ENCODE measurements at regions not wholly inside any gene's neighbourhood (a gene's known extent, or its start where the extent isn't known, plus 50 kb on each side); places are given as distances from the start of the nearest gene placed in this dataset.

GRCh38 chr18:24703316-24703715 is 242.9 kb downstream of the HRH4 start:
- Mint-ChIP-seq H3K27ac (no peak overlapping the region), H3K4me3 (no peak overlapping the region), H3K9me3 (peaks cover 2 to 10% (median 5%) of the 10 kb centered on the region in 3 donors), H3K4me1 (no peaks in the 10 kb centered on the region), H3K36me3 (no peaks in the 10 kb centered on the region), H3K27me3 (peaks cover 1% of the 10 kb centered on the region)

GRCh38 chr18:24704946-24705630 is 244.7 kb downstream of the HRH4 start:
- Mint-ChIP-seq H3K27me3 (peaks cover 1% of the 10 kb centered on the region), H3K4me3 (no peak overlapping the region), H3K9me3 (peaks cover 2 to 10% (median 5%) of the 10 kb centered on the region in 3 donors), H3K4me1 (no peaks in the 10 kb centered on the region), H3K36me3 (no peaks in the 10 kb centered on the region), H3K27ac (no peak overlapping the region)

DNA sequence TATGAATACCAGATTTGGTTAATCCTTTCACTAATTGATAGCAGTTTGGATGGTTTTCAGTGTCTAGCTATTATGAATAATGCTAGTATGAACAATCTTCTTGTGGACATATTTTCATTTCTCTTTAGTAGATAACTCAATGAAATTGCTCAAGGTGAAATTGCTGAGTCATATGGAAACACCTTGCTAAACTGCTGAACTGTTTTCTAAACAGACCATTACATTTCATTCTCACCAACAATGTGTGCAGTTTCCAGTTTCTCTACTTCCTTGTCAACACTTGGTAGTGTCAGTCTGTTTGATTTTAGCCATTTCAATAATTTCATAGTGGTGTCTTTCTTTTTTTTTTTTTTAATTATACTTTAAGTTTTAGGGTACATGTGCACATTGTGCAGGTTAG is 250.0 kb downstream of the HRH4 start:
- Mint-ChIP-seq H3K36me3 (no peaks in the 10 kb centered on the region), H3K9me3 (peaks cover 0 to 2% (median 0%) of the 10 kb centered on the region in 3 donors), H3K4me3 (no peak overlapping the region), H3K27me3 (no peaks in the 10 kb centered on the region), H3K4me1 (no peaks in the 10 kb centered on the region), H3K27ac (no peak overlapping the region)

GRCh38 chr18:24719791-24720190 is 259.4 kb downstream of the HRH4 start:
- no peaks in the 10 kb centered on the region for H3K4me1 Mint-ChIP-seq
- H3K27me3 Mint-ChIP-seq = peaks cover 1% of the 10 kb centered on the region
- H3K36me3 Mint-ChIP-seq = no peaks in the 10 kb centered on the region
- no peak overlapping the region for H3K4me3 Mint-ChIP-seq
- H3K9me3 Mint-ChIP-seq = no peaks in the 10 kb centered on the region
- no peak overlapping the region for H3K27ac Mint-ChIP-seq

DNA sequence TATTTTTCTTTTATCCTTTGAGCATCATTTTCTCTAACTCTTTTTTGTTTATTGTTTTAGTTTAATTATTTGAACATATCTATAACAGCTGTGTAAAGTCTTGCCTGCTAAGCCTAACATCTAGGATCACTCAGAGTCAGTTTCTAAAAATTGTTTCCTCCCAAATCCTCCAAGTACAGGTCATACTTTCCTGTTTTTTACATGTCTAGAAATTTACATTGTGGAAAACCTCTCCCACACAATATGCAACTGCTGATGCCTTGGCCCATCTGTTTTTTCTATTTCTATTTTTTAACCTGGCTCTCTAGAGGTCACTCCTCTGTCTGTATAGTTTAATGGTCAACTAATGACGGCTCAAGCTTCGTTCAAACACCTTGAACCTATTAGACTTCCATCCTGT is 261.0 kb downstream of the HRH4 start:
- Mint-ChIP-seq H3K27me3 (peaks cover 1% of the 10 kb centered on the region), H3K4me3 (no peak overlapping the region), H3K36me3 (no peaks in the 10 kb centered on the region), H3K4me1 (no peaks in the 10 kb centered on the region), H3K9me3 (no peaks in the 10 kb centered on the region), H3K27ac (no peak overlapping the region)

DNA sequence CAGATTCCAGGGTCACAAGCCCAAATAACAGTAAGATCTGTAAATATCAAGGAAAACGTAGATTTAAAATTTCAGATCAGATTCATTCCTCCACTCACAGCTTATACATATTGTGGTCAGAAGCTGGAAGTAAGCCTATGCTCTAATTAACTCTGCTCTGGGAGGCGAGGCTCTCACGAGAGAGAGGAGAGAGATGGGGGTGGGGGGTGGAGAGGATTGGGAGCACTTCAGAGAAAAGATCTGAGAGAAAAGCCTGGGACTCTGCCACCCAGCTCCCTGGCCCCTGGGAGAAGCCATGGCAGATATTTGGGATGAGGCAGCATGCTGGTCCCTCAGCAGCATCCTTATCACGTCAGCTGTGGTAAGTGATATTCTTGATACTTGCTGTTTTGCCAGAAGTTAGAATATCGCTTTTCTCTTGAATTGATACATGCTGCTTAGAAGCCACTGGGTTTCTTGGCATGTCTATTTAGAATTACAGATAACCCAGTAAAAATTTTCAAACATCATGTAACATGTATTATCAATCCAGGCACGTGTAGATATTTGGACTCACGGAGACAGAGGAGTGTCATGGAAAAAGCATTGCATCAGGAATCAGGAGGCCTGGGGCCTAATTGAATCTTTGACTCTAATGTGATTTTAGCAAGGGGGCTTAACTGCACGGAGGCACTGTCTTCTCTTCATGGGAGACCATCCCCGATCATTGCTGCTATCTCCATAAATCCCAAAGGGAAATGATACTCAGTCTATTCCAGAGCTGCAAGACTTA is 265.4 kb downstream of the HRH4 start:
- Mint-ChIP-seq H3K4me3 (no peak overlapping the region), H3K9me3 (no peaks in the 10 kb centered on the region), H3K27ac (no peak overlapping the region), H3K27me3 (peaks cover 2% of the 10 kb centered on the region), H3K36me3 (no peaks in the 10 kb centered on the region), H3K4me1 (peaks cover 0 to 4% (median 2%) of the 10 kb centered on the region in 3 donors)

DNA sequence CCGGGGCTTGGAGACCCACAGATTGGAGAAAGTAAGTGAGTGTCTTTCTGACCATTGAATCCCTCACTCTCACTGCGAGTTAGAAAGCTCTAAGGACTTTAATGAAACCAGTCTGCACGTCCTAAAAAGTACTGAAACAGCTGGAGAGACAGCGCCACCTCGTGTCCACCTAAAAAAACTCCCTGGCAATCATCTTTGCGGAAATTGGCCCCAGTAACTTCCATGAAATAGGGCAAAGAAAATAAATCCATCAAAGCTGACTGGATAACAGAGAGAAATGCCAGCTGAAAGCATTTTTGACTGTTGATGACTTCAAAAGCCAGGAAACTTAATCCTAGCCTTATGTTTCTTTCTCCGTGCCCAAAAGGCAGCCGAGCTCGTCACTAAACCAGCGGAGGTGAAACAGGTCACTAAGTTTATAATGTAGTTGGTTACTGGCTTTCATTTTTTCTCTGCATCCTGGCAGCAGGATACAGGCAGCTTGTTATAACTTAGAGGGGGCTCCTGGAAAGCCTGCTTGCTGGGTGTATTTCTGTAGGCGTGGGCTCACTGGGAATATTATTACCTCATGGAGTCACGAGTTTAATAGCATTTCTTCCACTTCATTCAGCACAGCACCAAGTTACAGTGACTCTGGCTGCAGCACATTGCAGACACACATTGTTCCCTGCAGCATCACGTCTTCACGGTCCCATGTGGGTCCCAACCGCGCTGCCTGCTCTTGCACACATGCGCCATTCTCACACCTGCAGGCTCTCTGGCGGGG is 266.5 kb downstream of the HRH4 start:
- no peaks in the 10 kb centered on the region for H3K36me3 Mint-ChIP-seq
- H3K27ac Mint-ChIP-seq = peak overlapping the region in 1 of 3 donors; percentile 14
- H3K4me3 Mint-ChIP-seq = no peak overlapping the region
- H3K9me3 Mint-ChIP-seq = no peaks in the 10 kb centered on the region
- peaks cover 4% of the 10 kb centered on the region for H3K27me3 Mint-ChIP-seq
- peaks cover 0 to 4% (median 2%) of the 10 kb centered on the region in 3 donors for H3K4me1 Mint-ChIP-seq

GRCh38 chr18:24727685-24728084 is 267.2 kb downstream of the HRH4 start:
- peaks cover 7% of the 10 kb centered on the region for H3K27me3 Mint-ChIP-seq
- H3K4me3 Mint-ChIP-seq = peak overlapping the region in 1 of 4 donors; percentile 49
- H3K4me1 Mint-ChIP-seq = peaks cover 0 to 4% (median 2%) of the 10 kb centered on the region in 3 donors
- no peaks in the 10 kb centered on the region for H3K9me3 Mint-ChIP-seq
- H3K27ac Mint-ChIP-seq = no peak overlapping the region
- H3K36me3 Mint-ChIP-seq = no peaks in the 10 kb centered on the region

- peaks cover 7% of the 10 kb centered on the region for H3K27me3 Mint-ChIP-seq
- H3K4me1 Mint-ChIP-seq = peaks cover 0 to 4% (median 2%) of the 10 kb centered on the region in 3 donors
- no peaks in the 10 kb centered on the region for H3K36me3 Mint-ChIP-seq
- no peaks in the 10 kb centered on the region for H3K9me3 Mint-ChIP-seq
- peak overlapping the region in 1 of 3 donors; percentile 86 for H3K27ac Mint-ChIP-seq
- no peak overlapping the region for H3K4me3 Mint-ChIP-seq
Observed at GRCh38 chr18:24731158-24731557, 270.7 kb downstream of the HRH4 start.

- Mint-ChIP-seq H3K27ac (peak overlapping the region in 1 of 3 donors; percentile 86), H3K36me3 (no peaks in the 10 kb centered on the region), H3K4me1 (peaks cover 0 to 4% (median 0%) of the 10 kb centered on the region in 3 donors), H3K27me3 (peaks cover 7% of the 10 kb centered on the region), H3K9me3 (no peaks in the 10 kb centered on the region), H3K4me3 (no peak overlapping the region)
Observed at GRCh38 chr18:24731981-24732380, 271.5 kb downstream of the HRH4 start.

- no peaks in the 10 kb centered on the region for H3K36me3 Mint-ChIP-seq
- H3K4me3 Mint-ChIP-seq = no peak overlapping the region
- no peaks in the 10 kb centered on the region for H3K4me1 Mint-ChIP-seq
- H3K27ac Mint-ChIP-seq = no peak overlapping the region
- H3K27me3 Mint-ChIP-seq = peaks cover 4% of the 10 kb centered on the region
- H3K9me3 Mint-ChIP-seq = no peaks in the 10 kb centered on the region
Observed at GRCh38 chr18:24734058-24734457, 273.6 kb downstream of the HRH4 start.

DNA sequence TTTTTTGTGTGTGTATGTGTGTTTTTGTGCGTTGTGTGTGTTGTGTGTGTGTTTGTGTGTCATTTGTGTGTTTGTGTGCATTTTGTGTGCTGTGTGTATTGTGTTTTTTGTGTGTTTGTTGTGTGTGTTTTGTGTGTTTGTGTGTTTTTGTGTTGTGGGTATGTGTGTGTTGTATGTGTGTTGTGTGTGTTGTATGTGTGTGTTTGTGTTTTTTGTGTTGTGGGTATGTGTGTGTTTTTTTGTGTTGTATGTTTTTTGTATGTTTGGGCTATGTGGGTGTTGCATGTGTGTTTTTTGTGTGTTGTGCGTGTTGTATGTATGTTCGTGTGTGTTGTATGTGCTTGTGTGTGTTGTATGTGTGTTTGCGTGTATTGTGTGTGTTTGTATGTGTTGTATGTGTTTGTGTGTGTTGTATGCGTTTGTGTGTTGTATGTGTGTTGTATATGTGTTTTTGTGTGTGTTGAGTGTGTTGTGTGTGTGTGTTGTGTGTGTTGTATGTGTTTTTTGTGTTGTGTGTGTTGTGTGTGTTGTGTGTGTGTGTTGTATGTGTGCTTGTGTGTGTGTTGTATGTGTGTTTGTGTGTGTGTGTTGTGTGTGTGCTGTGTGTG is 275.3 kb downstream of the HRH4 start:
- no peaks in the 10 kb centered on the region for H3K36me3 Mint-ChIP-seq

GRCh38 chr18:24736662-24737330 is 276.4 kb downstream of the HRH4 start:
- Mint-ChIP-seq H3K4me1 (no peaks in the 10 kb centered on the region), H3K27ac (no peak overlapping the region), H3K27me3 (peaks cover 4% of the 10 kb centered on the region), H3K4me3 (no peak overlapping the region), H3K9me3 (no peaks in the 10 kb centered on the region), H3K36me3 (no peaks in the 10 kb centered on the region)

More for the DNA sequence above, 275.3 kb downstream of the HRH4 start:
- Mint-ChIP-seq H3K4me3 (no peak overlapping the region), H3K4me1 (no peaks in the 10 kb centered on the region), H3K27me3 (peaks cover 4% of the 10 kb centered on the region), H3K9me3 (no peaks in the 10 kb centered on the region), H3K27ac (no peak overlapping the region)

- H3K4me1 Mint-ChIP-seq = no peaks in the 10 kb centered on the region
Observed at GRCh38 chr18:24740829-24741228, 280.4 kb downstream of the HRH4 start.

More at GRCh38 chr18:24740829-24741228, 280.4 kb downstream of the HRH4 start:
- Mint-ChIP-seq H3K9me3 (no peaks in the 10 kb centered on the region), H3K27ac (no peak overlapping the region), H3K36me3 (no peaks in the 10 kb centered on the region), H3K4me3 (no peak overlapping the region), H3K27me3 (no peaks in the 10 kb centered on the region)
